ENCODE measurements at regions not wholly inside any gene's neighbourhood (a gene's known extent, or its start where the extent isn't known, plus 50 kb on each side); places are given as distances from the start of the nearest gene placed in this dataset.

GRCh38 chr13:85728811-85729210 lies 70.4 kb downstream of the SLITRK6 start:
- Histone ChIP-seq H3K27me3 (no peaks in the 10 kb centered on the region), H3K27ac (no peak overlapping the region), H3K9me3 (peaks cover 0 to 7% (median 0%) of the 10 kb centered on the region in 3 donors), H3K36me3 (no peaks in the 10 kb centered on the region), H3K4me1 (no peaks in the 10 kb centered on the region), H3K4me3 (no peak overlapping the region)
- no peak for ATAC-seq
- TF ChIP-seq POLR2AphosphoS5 (IDR thresholded peaks at IDR 0.05) (no peak), EP300 (IDR thresholded peaks at IDR 0.05) (no peak), POLR2A (IDR thresholded peaks at IDR 0.05) (no peak), CTCF (IDR thresholded peaks at IDR 0.05) (no peak)

DNA sequence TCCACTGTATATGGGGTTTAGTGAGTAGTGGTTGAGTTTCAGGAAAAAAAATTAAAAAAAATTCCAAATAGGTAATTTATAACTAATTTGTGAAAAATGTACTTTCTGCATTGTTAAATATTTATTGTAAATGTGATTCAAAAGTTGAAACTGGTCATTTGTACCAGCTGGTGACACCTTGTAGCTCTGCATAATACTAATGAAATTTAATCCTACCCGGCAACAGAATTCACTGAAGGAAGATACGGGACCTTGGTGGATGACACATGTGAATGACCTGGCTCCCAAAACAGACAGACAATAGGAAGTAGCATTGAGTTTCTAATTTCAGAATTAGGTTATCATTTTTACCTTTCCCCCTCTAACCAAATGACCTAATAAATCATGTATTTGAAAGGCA lies 73.8 kb downstream of the SLITRK6 start:
- no peaks in the 10 kb centered on the region for H3K27me3 ChIP-seq
- TF ChIP-seq POLR2A (IDR thresholded peaks at IDR 0.05) (no peak), CTCF (IDR thresholded peaks at IDR 0.05) (no peak), POLR2AphosphoS5 (IDR thresholded peaks at IDR 0.05) (no peak), EP300 (IDR thresholded peaks at IDR 0.05) (no peak)
- no peak overlapping the region for H3K27ac ChIP-seq
- H3K36me3 ChIP-seq = no peaks in the 10 kb centered on the region
- no peak for ATAC-seq
- peaks cover 0 to 7% (median 0%) of the 10 kb centered on the region in 3 donors for H3K9me3 ChIP-seq
- H3K4me3 ChIP-seq = no peak overlapping the region
- no peaks in the 10 kb centered on the region for H3K4me1 ChIP-seq
- WGBS, 2 donors (ENCODE audit: low coverage in 1 of 2) = 73 to 83% methylated on average over 2 of the region's 2 CpGs

GRCh38 chr13:85724546-85725432 lies 74.4 kb downstream of the SLITRK6 start:
- H3K27me3 ChIP-seq = no peaks in the 10 kb centered on the region
- H3K9me3 ChIP-seq = peaks cover 0 to 7% (median 0%) of the 10 kb centered on the region in 3 donors
- H3K27ac ChIP-seq = no peak overlapping the region
- no peak for ATAC-seq
- TF ChIP-seq CTCF (IDR thresholded peaks at IDR 0.05) (no peak), POLR2AphosphoS5 (IDR thresholded peaks at IDR 0.05) (no peak), POLR2A (IDR thresholded peaks at IDR 0.05) (no peak), EP300 (IDR thresholded peaks at IDR 0.05) (no peak)
- H3K4me1 ChIP-seq = no peaks in the 10 kb centered on the region
- no peak overlapping the region for H3K4me3 ChIP-seq
- WGBS, 2 donors (ENCODE audit: low coverage in 1 of 2) = 59 to 60% methylated on average over 5 to 8 of the region's 12 CpGs
- no peaks in the 10 kb centered on the region for H3K36me3 ChIP-seq

DNA sequence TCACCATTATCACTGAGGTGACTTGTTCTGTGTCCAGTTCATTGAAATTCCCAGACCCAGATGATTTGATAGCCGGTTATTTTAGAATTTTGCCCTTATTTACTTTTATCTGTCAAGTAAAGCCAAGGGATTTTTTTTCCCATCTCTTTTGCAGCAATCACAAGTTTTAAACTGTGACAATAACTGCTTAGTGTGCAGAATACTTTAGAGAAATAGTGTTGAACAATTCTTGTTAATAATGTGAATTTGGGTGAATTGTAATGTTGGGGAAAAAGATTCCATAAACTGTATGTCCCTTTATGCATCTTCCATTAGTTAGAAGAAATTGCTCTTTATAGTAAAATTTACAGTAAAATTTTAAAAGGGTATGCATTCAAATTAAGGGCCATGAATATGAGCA lies 79.5 kb downstream of the SLITRK6 start:
- no peak overlapping the region for H3K27ac ChIP-seq
- H3K4me3 ChIP-seq = no peak overlapping the region
- no peaks in the 10 kb centered on the region for H3K4me1 ChIP-seq
- no peak for ATAC-seq
- WGBS, 2 donors (ENCODE audit: low coverage in 1 of 2) = 71 to 90% methylated on average over 1 of the region's 1 CpG
- H3K9me3 ChIP-seq = no peaks in the 10 kb centered on the region
- no peaks in the 10 kb centered on the region for H3K36me3 ChIP-seq
- no peaks in the 10 kb centered on the region for H3K27me3 ChIP-seq
- TF ChIP-seq CTCF (IDR thresholded peaks at IDR 0.05) (no peak), POLR2A (IDR thresholded peaks at IDR 0.05) (no peak), EP300 (IDR thresholded peaks at IDR 0.05) (no peak), POLR2AphosphoS5 (IDR thresholded peaks at IDR 0.05) (no peak)

DNA sequence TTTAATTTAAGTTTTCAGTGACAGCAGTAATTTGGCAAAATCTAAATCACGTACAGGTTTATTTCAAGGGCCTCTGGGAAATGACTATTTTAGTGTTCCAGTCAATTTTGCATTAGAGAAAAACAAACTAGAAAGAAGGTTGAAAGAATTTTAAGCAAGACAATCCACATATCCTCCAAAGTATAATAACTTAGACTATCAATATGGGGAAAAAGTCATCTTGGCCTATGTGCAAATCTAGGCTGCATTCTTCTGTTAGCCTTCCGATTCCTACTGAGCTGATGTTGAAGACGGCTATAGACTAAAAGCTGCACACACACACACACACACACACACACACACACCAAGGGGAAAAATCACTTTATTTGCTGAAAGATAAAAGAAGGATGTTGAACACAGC lies 81.3 kb downstream of the SLITRK6 start:
- no peak for ATAC-seq
- no peak for TF ChIP-seq POLR2AphosphoS5 (IDR thresholded peaks at IDR 0.05)
- no peak for TF ChIP-seq CTCF (IDR thresholded peaks at IDR 0.05)
- no peak for TF ChIP-seq EP300 (IDR thresholded peaks at IDR 0.05)
- no peak for TF ChIP-seq POLR2A (IDR thresholded peaks at IDR 0.05)
- WGBS, 2 donors (ENCODE audit: low coverage in 1 of 2) = 93 to 100% methylated on average over 1 to 2 of the region's 3 CpGs
- Histone ChIP-seq H3K27ac (no peak overlapping the region), H3K4me3 (no peak overlapping the region), H3K27me3 (no peaks in the 10 kb centered on the region), H3K4me1 (no peaks in the 10 kb centered on the region), H3K9me3 (no peaks in the 10 kb centered on the region), H3K36me3 (no peaks in the 10 kb centered on the region)
